Aorta (tissue), 5 donors: ENCODE measurements at regions not wholly inside any gene's neighbourhood (a gene's known extent, or its start where the extent isn't known, plus 50 kb on each side); places are given as distances from the start of the nearest gene placed in this dataset.
"Not testable (repeated sequence)": the region's sequence is repeated elsewhere in the genome, so short reads cannot be mapped to it uniquely, and the experiment has no call there.

Experiments
- ATAC-seq: fragments of 200-7000 bp; cut with Tn5 transposase; one replicate; pipeline ENCODE4 v1.9.1; 2022; ENCODE audit warnings: moderate library complexity; ENCODE audit not compliant: low FRiP score
- DNase-seq, 2 donors: peaks; one replicate each; pipeline ENCODE4 v3.0.0-alpha.2; 2020
- H3K27ac ChIP-seq, 2 donors: one replicate each; pipeline ENCODE4 v1.5.1; 2013; ENCODE audit warnings: low read length in 2 of 2, mild to moderate bottlenecking in 2 of 2, moderate library complexity in 2 of 2, control low read depth in 1 of 2, inconsistent platforms in 1 of 2, low read depth in 1 of 2
- H3K27me3 ChIP-seq, 2 donors: one replicate each; pipeline ENCODE4 v1.6.1; 2013; ENCODE audit warnings: control low read depth in 1 of 2, low read length in 1 of 2, mild to moderate bottlenecking in 1 of 2, moderate library complexity in 1 of 2; ENCODE audit not compliant: insufficient read depth in 2 of 2, control insufficient read depth in 1 of 2
- H3K36me3 ChIP-seq, 2 donors: one replicate each; pipeline ENCODE4 v1.6.1; 2013; ENCODE audit warnings: control low read depth in 1 of 2, low read length in 1 of 2, mild to moderate bottlenecking in 1 of 2; ENCODE audit not compliant: insufficient read depth in 2 of 2, control insufficient read depth in 1 of 2
- H3K4me1 ChIP-seq, 2 donors: one replicate each; pipeline ENCODE4 v1.6.1; 2013; ENCODE audit warnings: low read length in 2 of 2, control low read depth in 1 of 2, mild to moderate bottlenecking in 1 of 2, moderate library complexity in 1 of 2; ENCODE audit not compliant: insufficient read depth in 2 of 2, control insufficient read depth in 1 of 2
- H3K4me3 ChIP-seq, 2 donors: one replicate each; pipeline ENCODE4 v1.5.1; 2013; ENCODE audit warnings: low read length in 2 of 2, control low read depth in 1 of 2, mild to moderate bottlenecking in 1 of 2
- H3K9me3 ChIP-seq: one replicate; pipeline ENCODE4 v1.6.1; 2013; ENCODE audit warnings: mild to moderate bottlenecking, low read length; ENCODE audit not compliant: control insufficient read depth
- WGBS, 2 donors: extraction: QIAGEN DNeasy Blood & Tissue Kit; methylation state at CpG; one replicate each; pipeline ENCODE4 v1.1.7; 2013; 5-methylcytosine and 5-hydroxymethylcytosine counted together
- intact Hi-C, 2 donors: fragments of 100-400 bp; cut with DNase I; formaldehyde crosslinking; loops; one replicate each; pipeline versions ENCODE4 v1.14.2 to v1.15.0; 2022
- donor health status: healthy with polysubstance abuse.
- donor health status: Bipolar disorder and iron deficiency.
- donor health status: DM: no; HTN: no; CAD: no.
- donor health status: DM: no; HTN: no; CAD: no.
- donor health status: DM: yes; HTN: yes; CAD: no.

DNA sequence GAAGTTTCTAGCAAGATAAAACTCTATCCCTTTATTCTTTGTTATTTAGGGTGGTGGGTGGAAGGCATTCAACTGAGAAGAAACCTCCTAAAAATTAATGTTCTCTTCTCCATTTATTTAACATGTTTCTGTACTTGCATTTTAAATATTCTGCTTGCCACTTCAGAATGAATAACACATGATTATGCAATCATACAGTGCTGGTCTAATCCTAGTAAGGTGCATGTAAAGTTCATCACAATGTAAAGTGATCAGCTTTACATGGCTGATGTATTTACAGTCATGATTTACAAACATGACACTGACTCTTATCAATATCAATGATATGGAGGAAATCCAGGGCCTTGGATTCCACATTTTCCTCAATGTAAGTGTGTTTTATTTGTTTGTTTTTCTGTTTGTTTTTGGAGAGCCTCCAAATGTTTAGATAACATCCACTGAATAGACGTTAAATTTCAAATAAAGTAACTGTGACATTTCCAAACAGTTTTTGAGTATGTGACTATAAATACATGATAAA, 342.1 kb upstream of the CTSO start:
- no peak for DNase-seq
- intact Hi-C loops, result no loop called here
- 73 to 79% methylated on average over 1 of the region's 1 CpG for WGBS, 2 donors

GRCh38 chr4:156294577-156294976, 340.9 kb upstream of the CTSO start:
- intact Hi-C loops, result no loop called here

More for the DNA sequence above, 342.1 kb upstream of the CTSO start:
- Histone ChIP-seq H3K4me1 (no peaks in the 10 kb centered on the region), H3K9me3 (no peaks in the 10 kb centered on the region), H3K27ac (no peak overlapping the region), H3K36me3 (no peaks in the 10 kb centered on the region), H3K4me3 (no peak overlapping the region), H3K27me3 (no peaks in the 10 kb centered on the region)
- no peak for ATAC-seq

DNA sequence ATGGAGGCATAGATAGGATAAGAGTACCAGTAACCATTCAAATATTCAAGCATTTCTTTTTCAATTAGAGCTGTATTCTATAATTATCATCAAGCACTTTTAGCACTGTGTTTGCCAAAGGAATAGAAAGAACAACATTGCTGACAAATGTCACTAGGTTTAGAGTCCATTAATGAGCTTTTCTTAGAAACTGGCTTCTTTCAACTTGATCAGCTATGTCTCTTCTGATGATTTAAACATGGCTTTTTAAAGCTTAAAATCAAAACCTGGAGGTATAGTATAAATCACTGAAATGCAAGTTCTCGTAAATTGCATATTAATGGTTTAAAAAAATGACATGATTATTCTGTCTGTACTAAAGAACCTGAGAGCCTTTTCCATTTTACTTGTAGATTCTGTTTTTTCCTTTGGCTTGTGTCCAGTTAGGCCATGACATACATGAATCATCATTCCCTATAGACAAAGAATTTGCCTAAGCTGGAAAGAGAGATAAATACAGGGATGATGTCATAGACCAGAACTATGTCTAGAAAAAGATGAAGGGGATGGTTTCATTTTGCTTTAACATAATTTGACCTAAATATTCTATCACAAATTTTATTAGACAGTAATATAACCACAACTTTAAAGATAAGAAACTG, 340.1 kb upstream of the CTSO start:
- 93 to 97% methylated on average over 1 of the region's 1 CpG for WGBS, 2 donors
- Histone ChIP-seq H3K9me3 (no peaks in the 10 kb centered on the region), H3K4me1 (no peaks in the 10 kb centered on the region), H3K4me3 (no peak overlapping the region), H3K27me3 (no peaks in the 10 kb centered on the region), H3K36me3 (no peaks in the 10 kb centered on the region), H3K27ac (no peak overlapping the region)
- intact Hi-C loops, result no loop called here
- ATAC-seq, result no peak
- DNase-seq, result no peak

More at GRCh38 chr4:156294577-156294976, 340.9 kb upstream of the CTSO start:
- Histone ChIP-seq H3K36me3 (no peaks in the 10 kb centered on the region), H3K27me3 (no peaks in the 10 kb centered on the region), H3K4me1 (no peaks in the 10 kb centered on the region), H3K27ac (no peak overlapping the region), H3K9me3 (no peaks in the 10 kb centered on the region), H3K4me3 (no peak overlapping the region)
- DNase-seq, result no peak
- no peak for ATAC-seq
- 12 to 15% methylated on average over 2 of the region's 2 CpGs for WGBS, 2 donors

DNA sequence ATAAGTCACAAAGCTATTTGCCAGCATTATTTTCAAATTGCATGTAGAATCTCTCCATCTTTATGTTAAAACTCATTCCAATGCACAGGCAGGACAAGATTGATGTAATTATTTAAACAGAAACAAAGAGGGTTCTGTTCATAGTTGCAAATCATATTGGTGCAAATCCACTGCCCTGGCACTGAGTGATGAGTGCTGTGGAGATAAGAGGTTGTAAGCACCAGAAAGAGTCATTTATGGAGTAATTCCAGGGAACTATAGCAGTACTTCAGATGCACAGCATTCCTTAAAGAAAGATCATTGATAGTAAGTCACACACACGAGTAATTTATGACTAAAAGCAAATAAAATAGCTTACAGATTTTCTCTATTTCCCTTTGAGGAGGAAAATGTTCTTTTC, 337.7 kb upstream of the CTSO start:
- WGBS, 2 donors, result 19 to 23% methylated on average over 1 of the region's 1 CpG

GRCh38 chr4:156290811-156291210, 337.1 kb upstream of the CTSO start:
- Histone ChIP-seq H3K36me3 (no peaks in the 10 kb centered on the region), H3K27ac (no peak overlapping the region), H3K4me3 (no peak overlapping the region), H3K27me3 (no peaks in the 10 kb centered on the region), H3K9me3 (no peaks in the 10 kb centered on the region), H3K4me1 (no peaks in the 10 kb centered on the region)
- WGBS, 2 donors, result 4 to 11% methylated on average over 2 of the region's 2 CpGs
- intact Hi-C loops, result no loop called here
- DNase-seq (no peak), ATAC-seq (no peak)

More for the DNA sequence above, 337.7 kb upstream of the CTSO start:
- ATAC-seq, result no peak
- no peak overlapping the region for H3K4me3 ChIP-seq
- no peaks in the 10 kb centered on the region for H3K27me3 ChIP-seq
- H3K4me1 ChIP-seq, result no peaks in the 10 kb centered on the region
- H3K36me3 ChIP-seq, result no peaks in the 10 kb centered on the region
- H3K27ac ChIP-seq, result no peak overlapping the region
- DNase-seq, result no peak
- intact Hi-C loops, result no loop called here
- no peaks in the 10 kb centered on the region for H3K9me3 ChIP-seq

DNA sequence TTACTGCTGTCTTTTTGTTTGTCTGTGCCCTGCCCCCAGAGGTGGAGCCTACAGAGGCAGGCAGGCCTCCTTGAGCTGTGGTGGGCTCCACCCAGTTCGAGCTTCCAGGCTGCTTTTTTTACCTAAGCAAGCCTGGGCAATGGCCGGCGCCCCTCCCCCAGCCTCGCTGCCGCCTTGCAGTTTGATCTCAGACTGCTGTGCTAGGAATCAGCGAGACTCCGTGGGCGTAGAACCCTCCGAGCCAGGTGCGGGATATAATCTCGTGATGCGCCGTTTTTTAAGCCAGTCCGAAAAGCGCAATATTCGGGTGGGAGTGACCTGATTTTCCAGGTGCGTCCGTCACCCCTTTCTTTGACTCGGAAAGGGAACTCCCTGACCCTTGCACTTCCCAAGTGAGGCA, 336.4 kb upstream of the CTSO start:
- peak in 1 of 2 donors; percentile 62 for DNase-seq
- H3K27me3 ChIP-seq, intact Hi-C loops, ATAC-seq, H3K27ac ChIP-seq, H3K4me3 ChIP-seq, H3K36me3 ChIP-seq, H3K4me1 ChIP-seq, H3K9me3 ChIP-seq: not testable (repeated sequence)
- 85 to 89% methylated on average over 18 to 19 of the region's 19 CpGs for WGBS, 2 donors

DNA sequence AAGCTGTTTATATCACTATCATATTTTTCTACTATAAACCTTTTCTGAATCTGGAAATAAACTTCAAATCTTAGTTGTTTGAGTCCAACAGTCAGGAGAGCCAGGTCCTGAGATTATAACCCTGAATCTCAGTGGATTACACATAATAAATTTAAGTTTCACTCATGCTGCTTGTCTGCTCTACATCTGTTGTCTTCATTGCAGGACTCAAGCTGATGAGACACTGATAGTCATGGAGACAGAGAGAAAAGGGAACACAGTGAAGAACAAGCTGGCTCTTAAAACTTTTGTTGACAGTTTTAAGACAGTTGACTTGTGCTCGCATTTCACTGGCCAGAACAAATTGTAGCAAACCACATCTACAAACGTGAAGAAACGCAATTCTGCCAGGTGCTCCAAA, 327.0 kb upstream of the CTSO start:
- Histone ChIP-seq H3K36me3 (no peaks in the 10 kb centered on the region), H3K27ac (no peak overlapping the region), H3K27me3 (no peaks in the 10 kb centered on the region), H3K9me3 (no peaks in the 10 kb centered on the region), H3K4me3 (no peak overlapping the region), H3K4me1 (no peaks in the 10 kb centered on the region)
- DNase-seq (no peak), ATAC-seq (no peak)
- intact Hi-C loops, result no loop called here
- 73 to 83% methylated on average over 3 of the region's 3 CpGs for WGBS, 2 donors

DNA sequence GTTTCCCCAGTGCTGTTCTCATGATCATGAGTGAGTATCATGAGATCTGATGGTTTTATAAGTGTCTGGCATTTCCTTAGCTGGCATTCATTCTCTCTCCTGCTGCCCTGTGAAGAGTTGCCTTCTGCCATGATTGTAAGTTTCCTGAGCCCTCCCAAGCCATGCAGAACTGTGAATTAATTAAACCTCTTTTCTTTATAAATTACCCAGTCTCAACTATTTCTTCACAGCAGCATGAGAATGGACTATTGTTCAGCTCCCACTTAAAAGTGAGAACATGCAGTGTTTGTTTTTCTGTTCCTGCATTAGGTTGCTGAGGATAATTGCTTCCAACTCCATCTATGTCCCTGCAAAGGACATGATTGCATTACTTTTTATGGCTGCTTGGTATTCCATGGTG, 311.7 kb upstream of the CTSO start:
- H3K36me3 ChIP-seq, result no peaks in the 10 kb centered on the region
- no peak overlapping the region for H3K27ac ChIP-seq
- no peaks in the 10 kb centered on the region for H3K4me1 ChIP-seq
- no peaks in the 10 kb centered on the region for H3K9me3 ChIP-seq
- H3K27me3 ChIP-seq, result no peaks in the 10 kb centered on the region
- intact Hi-C loops, result no loop called here
- no peak for DNase-seq
- H3K4me3 ChIP-seq, result no peak overlapping the region
- ATAC-seq, result no peak

- Histone ChIP-seq H3K4me3 (no peak overlapping the region), H3K4me1 (no peaks in the 10 kb centered on the region), H3K27me3 (no peaks in the 10 kb centered on the region), H3K27ac (no peak overlapping the region), H3K9me3 (no peaks in the 10 kb centered on the region), H3K36me3 (no peaks in the 10 kb centered on the region)
- no peak for ATAC-seq
- DNase-seq, result no peak
- intact Hi-C loops, result no loop called here
- WGBS, 2 donors, result 82 to 99% methylated on average over 1 of the region's 1 CpG
Observed at GRCh38 chr4:156261230-156261629, 307.6 kb upstream of the CTSO start.
